ENCODE measurements at regions not wholly inside any gene's neighbourhood (a gene's known extent, or its start where the extent isn't known, plus 50 kb on each side); places are given as distances from the start of the nearest gene placed in this dataset.
"Not testable (repeated sequence)": the region's sequence is repeated elsewhere in the genome, so short reads cannot be mapped to it uniquely, and the experiment has no call there.

GRCh38 chr15:69854001-69854400 is 243.7 kb downstream of the TLE3 start:
- DNase-seq, result no peak

GRCh38 chr15:69854521-69855181 is 243.1 kb downstream of the TLE3 start:
- DNase-seq, result no peak

- DNase-seq, result no peak
Measured at GRCh38 chr15:69855258-69856000, 242.3 kb downstream of the TLE3 start.

- no peak for DNase-seq
Measured at GRCh38 chr15:69857250-69857649, 240.5 kb downstream of the TLE3 start.

GRCh38 chr15:69857686-69858391 is 239.9 kb downstream of the TLE3 start:
- DNase-seq, result no peak

GRCh38 chr15:69858456-69858855 is 239.3 kb downstream of the TLE3 start:
- DNase-seq, result no peak

GRCh38 chr15:69859866-69860265 is 237.9 kb downstream of the TLE3 start:
- DNase-seq, result no peak

- DNase-seq, result no peak
Measured at GRCh38 chr15:69860321-69860720, 237.4 kb downstream of the TLE3 start.

GRCh38 chr15:69860921-69861320 is 236.8 kb downstream of the TLE3 start:
- no peak for DNase-seq

GRCh38 chr15:69861331-69862171 is 236.2 kb downstream of the TLE3 start:
- DNase-seq, result no peak

GRCh38 chr15:69862540-69862939 is 235.2 kb downstream of the TLE3 start:
- DNase-seq, result no peak

- DNase-seq, result no peak
Measured at GRCh38 chr15:69863446-69863845, 234.3 kb downstream of the TLE3 start.

GRCh38 chr15:69865369-69865768 is 232.3 kb downstream of the TLE3 start:
- DNase-seq, result no peak

- DNase-seq, result no peak
Measured at GRCh38 chr15:69868756-69869155, 229.0 kb downstream of the TLE3 start.

- no peak for DNase-seq
Measured at GRCh38 chr15:69869291-69869690, 228.4 kb downstream of the TLE3 start.

GRCh38 chr15:69869881-69870505 is 227.7 kb downstream of the TLE3 start:
- no peak for DNase-seq

- no peak for DNase-seq
Measured at GRCh38 chr15:69871511-69872134, 226.1 kb downstream of the TLE3 start.

- DNase-seq, result no peak
Measured at GRCh38 chr15:69873807-69874206, 223.9 kb downstream of the TLE3 start.

- no peak for DNase-seq
Measured at GRCh38 chr15:69874321-69874720, 223.4 kb downstream of the TLE3 start.

GRCh38 chr15:69876064-69876940 is 221.4 kb downstream of the TLE3 start:
- DNase-seq, result no peak

GRCh38 chr15:69879963-69880362 is 217.8 kb downstream of the TLE3 start:
- not testable (repeated sequence) for DNase-seq
